Heart left ventricle (tissue), 16 donors: ENCODE measurements at regions not wholly inside any gene's neighbourhood (a gene's known extent, or its start where the extent isn't known, plus 50 kb on each side); places are given as distances from the start of the nearest gene placed in this dataset.

Experiments
- ATAC-seq, 4 donors: fragments of 200-7000 bp; cut with Tn5 transposase; one replicate each; pipeline ENCODE4 v1.9.1; 2020 to 2022; ENCODE audit warnings: moderate library complexity in 4 of 4, mild to moderate bottlenecking in 3 of 4, moderate number of reproducible peaks in 1 of 4
- DNase-seq, 5 donors: peaks; one replicate each; pipeline ENCODE4 v3.0.0-alpha.2; 2020
- H3K27ac ChIP-seq, 12 donors: fragments of 200-600 bp; sonication (generic) in 4 of 12; one replicate each; pipeline versions ENCODE4 v1.5.0 to v1.8.0; 2016 to 2022; ENCODE audit warnings: mild to moderate bottlenecking in 2 of 12
- H3K27me3 ChIP-seq, 9 donors: fragments of 200-600 bp; sonication (generic) in 2 of 9; one replicate each; pipeline versions ENCODE4 v1.5.1 to v1.8.0; 2016 to 2022; ENCODE audit warnings: mild to moderate bottlenecking in 3 of 9
- H3K36me3 ChIP-seq, 9 donors: fragments of 200-600 bp; sonication (generic) in 2 of 9; one replicate each; pipeline versions ENCODE4 v1.5.0 to v1.8.0; 2018 to 2022; ENCODE audit warnings: mild to moderate bottlenecking in 2 of 9
- H3K4me1 ChIP-seq, 12 donors: fragments of 200-600 bp; sonication (generic) in 4 of 12; one replicate each; pipeline versions ENCODE4 v1.5.0 to v1.8.0; 2016 to 2022; ENCODE audit warnings: mild to moderate bottlenecking in 3 of 12
- H3K4me3 ChIP-seq, 12 donors: fragments of 200-600 bp; sonication (generic) in 4 of 12; one replicate each; pipeline versions ENCODE4 v1.5.0 to v1.8.0; 2017 to 2022; ENCODE audit warnings: mild to moderate bottlenecking in 9 of 12, moderate library complexity in 4 of 12
- H3K9me3 ChIP-seq, 12 donors: fragments of 200-600 bp; sonication (generic) in 4 of 12; one replicate each; pipeline versions ENCODE4 v1.5.0 to v1.8.0; 2016 to 2022; ENCODE audit warnings: mild to moderate bottlenecking in 1 of 12
- CTCF ChIP-seq, 12 donors: fragments of 200-600 bp; sonication (generic) in 4 of 12; IDR thresholded peaks; one replicate each; pipeline versions ENCODE4 v1.5.0 to v1.8.0; 2018 to 2022; ENCODE audit warnings: antibody characterized with exemption in 12 of 12, mild to moderate bottlenecking in 5 of 12
- POLR2A ChIP-seq, 2 donors: fragments of 450-650 bp; IDR thresholded peaks; one replicate each; pipeline ENCODE4 v1.6.1; 2017; ENCODE audit warnings: antibody characterized with exemption in 2 of 2, mild to moderate bottlenecking in 2 of 2, moderate library complexity in 2 of 2
- WGBS, 4 donors: extraction: QIAGEN DNeasy Blood & Tissue Kit in 2 of 4; methylation state at CpG; one replicate each; pipeline versions ENCODE4 v1.1.5 to v1.1.7; 2013 to 2018; 5-methylcytosine and 5-hydroxymethylcytosine counted together
- intact Hi-C, 10 donors: fragments of 100-400 bp; cut with DNase I; formaldehyde crosslinking; loops; one replicate each; pipeline versions ENCODE4 v1.11.1 to v1.14.2; 2022
- donor health status: ischemic (EF 13 %, LVEDD 7.1; RV severe dilation, severe dysfunction).
- donor health status: healthy with polysubstance abuse.
- donor health status: DM: no; HTN: yes; CAD: no.
- donor health status: DM: no; HTN: no; CAD: no.
- donor health status: ischemic (EF 25% LVEDD 6.9; RV normal size, moderate dysfunction).
- donor health status: ischemic (EF 25% LVEDD 5.7; RV mildly dilated, moderate dysfunction).
- donor health status: healthy.
- donor health status: DM: yes; HTN: yes; CAD: no.
- donor health status: ischemic (EF 35%, LVEDD 5.7; RV mildly dilated, moderate dysfunction).
- donor health status: nonischemic (EF 11% LVEDD 7.7; RV severe dilation, severe dysfunction).
- donor health status: DM: yes; HTN: yes; CAD: no.
- donor health status: PGD.
- donor health status: ischemic (EF 29% LVEDD 5.4; RV normal size, mild dysfunction).
- donor health status: nonischemic (EF 23%, LVEDD 6.1; RV moderate dilation, normal function).

DNA sequence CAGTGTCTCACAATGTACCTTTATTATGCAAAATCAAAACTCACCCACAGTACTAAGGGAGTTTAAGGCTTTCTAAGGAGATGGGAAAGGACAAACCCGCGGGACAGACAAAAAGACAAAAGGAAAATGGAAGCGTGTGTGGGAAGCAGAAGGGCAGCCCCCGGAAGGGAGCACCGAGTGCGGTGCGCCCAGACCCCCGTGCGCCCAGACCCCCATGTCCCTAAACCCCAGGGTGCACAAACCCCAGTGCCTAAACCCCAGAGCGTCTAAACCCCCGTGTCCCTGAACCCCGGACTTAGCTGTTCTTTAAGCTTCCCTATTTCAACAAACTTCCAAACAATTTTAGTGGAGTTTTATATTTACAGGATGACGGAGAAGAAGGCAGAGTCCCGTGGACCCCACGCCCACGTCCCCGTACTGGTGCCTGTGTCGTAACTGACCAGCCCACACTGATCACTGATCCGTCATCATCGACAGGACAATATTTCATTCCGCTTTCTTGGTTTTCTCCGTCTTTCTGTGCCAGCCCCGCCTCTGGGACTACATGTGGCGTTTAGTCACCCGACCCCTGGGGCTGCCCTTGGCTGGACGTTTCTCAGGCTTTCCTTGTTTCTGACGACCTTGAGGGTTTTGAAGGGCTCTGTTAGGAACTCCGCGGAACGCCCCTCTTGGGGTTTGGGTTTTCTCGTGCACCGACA is 76.9 kb downstream of the RTP5 start:
- no peak overlapping the region for H3K27ac ChIP-seq
- DNase-seq (no peak), ATAC-seq (no peak)
- intact Hi-C loops = no loop called here
- H3K4me3 ChIP-seq = no peak overlapping the region
- H3K36me3 ChIP-seq = no peaks in the 10 kb centered on the region
- peaks cover 0 to 8% (median 0%) of the 10 kb centered on the region in 12 donors for H3K4me1 ChIP-seq
- H3K27me3 ChIP-seq = peaks cover 0 to 27% (median 0%) of the 10 kb centered on the region in 9 donors
- TF ChIP-seq CTCF (IDR thresholded peaks at IDR 0.05) (no peak), POLR2A (IDR thresholded peaks at IDR 0.05) (no peak)
- no peaks in the 10 kb centered on the region for H3K9me3 ChIP-seq
- 81 to 86% (median 83%) methylated on average over 32 of the region's 32 CpGs for WGBS, 4 donors

DNA sequence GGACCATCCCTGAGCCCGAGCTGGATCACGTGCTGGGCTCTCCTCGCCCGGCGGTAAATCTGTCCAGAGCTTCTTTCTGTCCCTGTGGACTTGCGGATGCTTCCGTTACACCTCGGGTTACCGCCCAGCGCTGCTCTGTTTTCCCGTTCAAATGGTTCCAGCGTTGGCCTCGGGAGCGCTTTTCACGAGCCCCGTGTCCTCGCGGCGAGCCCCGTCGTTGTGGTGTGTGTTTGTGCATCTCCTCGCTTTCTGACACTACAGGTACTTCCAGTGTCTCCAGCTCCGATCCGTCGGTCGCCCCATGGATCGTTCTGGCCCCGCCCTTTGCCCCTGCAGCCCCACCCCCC is 77.4 kb downstream of the RTP5 start:
- H3K9me3 ChIP-seq = no peaks in the 10 kb centered on the region
- peaks cover 0 to 27% (median 0%) of the 10 kb centered on the region in 9 donors for H3K27me3 ChIP-seq
- TF ChIP-seq POLR2A (IDR thresholded peaks at IDR 0.05) = no peak
- no peak for TF ChIP-seq CTCF (IDR thresholded peaks at IDR 0.05)
- intact Hi-C loops = no loop called here
- H3K4me3 ChIP-seq = no peak overlapping the region
- DNase-seq = no peak
- peaks cover 0 to 8% (median 0%) of the 10 kb centered on the region in 12 donors for H3K4me1 ChIP-seq
- no peak for ATAC-seq
- WGBS, 4 donors = 69 to 87% (median 76%) methylated on average over 28 of the region's 28 CpGs
- no peak overlapping the region for H3K27ac ChIP-seq
- H3K36me3 ChIP-seq = no peaks in the 10 kb centered on the region

- no peak for ATAC-seq
These were observed 77.9 kb downstream of the RTP5 start for GRCh38 chr2:241947401-241947800.

GRCh38 chr2:241947876-241948275 is 78.3 kb downstream of the RTP5 start:
- Histone ChIP-seq H3K27ac (no peak overlapping the region), H3K4me1 (peaks cover 0 to 8% (median 0%) of the 10 kb centered on the region in 12 donors), H3K9me3 (no peaks in the 10 kb centered on the region), H3K4me3 (no peak overlapping the region), H3K36me3 (no peaks in the 10 kb centered on the region), H3K27me3 (peaks cover 0 to 27% (median 0%) of the 10 kb centered on the region in 9 donors)
- intact Hi-C loops = no loop called here
- WGBS, 4 donors = 87 to 93% (median 89%) methylated on average over 12 to 19 of the region's 19 CpGs
- ATAC-seq (no peak), DNase-seq (no peak)
- no peak for TF ChIP-seq POLR2A (IDR thresholded peaks at IDR 0.05)
- no peak for TF ChIP-seq CTCF (IDR thresholded peaks at IDR 0.05)

More at GRCh38 chr2:241947401-241947800, 77.9 kb downstream of the RTP5 start:
- TF ChIP-seq CTCF (IDR thresholded peaks at IDR 0.05) = no peak
- no peak for TF ChIP-seq POLR2A (IDR thresholded peaks at IDR 0.05)
- H3K4me3 ChIP-seq = no peak overlapping the region
- WGBS, 4 donors = 77 to 85% (median 82%) methylated on average over 21 of the region's 21 CpGs
- H3K27me3 ChIP-seq = peaks cover 0 to 27% (median 0%) of the 10 kb centered on the region in 9 donors
- no peak overlapping the region for H3K27ac ChIP-seq
- H3K9me3 ChIP-seq = no peaks in the 10 kb centered on the region
- DNase-seq = no peak
- H3K4me1 ChIP-seq = peaks cover 0 to 8% (median 0%) of the 10 kb centered on the region in 12 donors
- intact Hi-C loops = no loop called here
- no peaks in the 10 kb centered on the region for H3K36me3 ChIP-seq
